NOMO-1 treated with DMSO at 0.1 percent for 48 hours (cell line): ENCODE measurements at regions not wholly inside any gene's neighbourhood (a gene's known extent, or its start where the extent isn't known, plus 50 kb on each side); places are given as distances from the start of the nearest gene placed in this dataset.

Source experiments
- DNase-seq: peaks from one replicate; lab custom pipeline; 2025; ENCODE audit not compliant: unreplicated experiment; lab: John Stamatoyannopoulos, UW

GRCh38 chr13:86201477-86201876, 402.3 kb upstream of the SLITRK6 start:
- peak; percentile 42 for DNase-seq

GRCh38 chr13:86193281-86193680, 394.1 kb upstream of the SLITRK6 start:
- no peak for DNase-seq

GRCh38 chr13:86188170-86188569, 389.0 kb upstream of the SLITRK6 start:
- no peak for DNase-seq

GRCh38 chr13:86185636-86186035, 386.4 kb upstream of the SLITRK6 start:
- DNase-seq = no peak

- no peak for DNase-seq
Measured at GRCh38 chr13:86185107-86185506, 385.9 kb upstream of the SLITRK6 start.

GRCh38 chr13:86174622-86175021, 375.4 kb upstream of the SLITRK6 start:
- peak; percentile 3 for DNase-seq

- DNase-seq = no peak
Measured at GRCh38 chr13:86172961-86173360, 373.7 kb upstream of the SLITRK6 start.

- no peak for DNase-seq
Measured at GRCh38 chr13:86161257-86161656, 362.0 kb upstream of the SLITRK6 start.

GRCh38 chr13:86155756-86156155, 356.5 kb upstream of the SLITRK6 start:
- no peak for DNase-seq

- DNase-seq = no peak
Measured at GRCh38 chr13:86142080-86142479, 342.9 kb upstream of the SLITRK6 start.

GRCh38 chr13:86135856-86136255, 336.6 kb upstream of the SLITRK6 start:
- DNase-seq = no peak

GRCh38 chr13:86121881-86122280, 322.7 kb upstream of the SLITRK6 start:
- DNase-seq = no peak

GRCh38 chr13:86109107-86109506, 309.9 kb upstream of the SLITRK6 start:
- no peak for DNase-seq

GRCh38 chr13:86108334-86108733, 309.1 kb upstream of the SLITRK6 start:
- DNase-seq = peak; percentile 27

GRCh38 chr13:86098511-86098910, 299.3 kb upstream of the SLITRK6 start:
- DNase-seq = no peak

- no peak for DNase-seq
Measured at GRCh38 chr13:86095351-86095750, 296.1 kb upstream of the SLITRK6 start.

- DNase-seq = no peak
Measured at GRCh38 chr13:86090181-86090580, 291.0 kb upstream of the SLITRK6 start.

- no peak for DNase-seq
Measured at GRCh38 chr13:86087244-86087643, 288.0 kb upstream of the SLITRK6 start.

GRCh38 chr13:86085890-86086289, 286.7 kb upstream of the SLITRK6 start:
- DNase-seq = no peak

- DNase-seq = no peak
Measured at GRCh38 chr13:86082121-86082520, 282.9 kb upstream of the SLITRK6 start.

- no peak for DNase-seq
Measured at GRCh38 chr13:86080340-86080995, 281.2 kb upstream of the SLITRK6 start.

- DNase-seq = no peak
Measured at GRCh38 chr13:86066611-86067365, 267.6 kb upstream of the SLITRK6 start.

- DNase-seq = no peak
Measured at GRCh38 chr13:86052141-86052540, 252.9 kb upstream of the SLITRK6 start.
